ENCODE measurements at regions not wholly inside any gene's neighbourhood (a gene's known extent, or its start where the extent isn't known, plus 50 kb on each side); places are given as distances from the start of the nearest gene placed in this dataset.
"Not testable (repeated sequence)": the region's sequence is repeated elsewhere in the genome, so short reads cannot be mapped to it uniquely, and the experiment has no call there.

GRCh38 chr11:71182791-71183677, 69.3 kb downstream of the SHANK2 start:
- DNase-seq (ENCODE audit: low read depth): no peak

DNA sequence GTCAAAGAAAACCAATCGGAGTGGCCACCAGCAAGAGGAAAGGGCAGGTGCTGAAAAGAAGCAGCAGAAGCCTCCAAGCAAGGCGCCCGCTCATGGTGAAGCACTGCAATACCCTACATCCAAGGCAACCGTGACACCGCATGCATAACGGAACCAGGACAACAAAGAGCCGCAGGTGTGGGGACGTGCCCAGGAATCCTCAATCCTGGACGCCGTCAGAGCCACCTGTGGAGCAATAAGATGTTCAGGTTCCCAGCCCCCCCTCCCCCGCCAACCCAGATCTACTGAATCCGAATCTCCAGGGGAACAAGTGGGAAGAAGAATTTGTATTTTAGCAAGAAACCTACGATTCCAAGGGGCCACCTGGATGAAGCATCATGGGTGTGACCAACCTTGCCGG, 70.8 kb downstream of the SHANK2 start:
- DNase-seq (ENCODE audit: low read depth): no peak

DNA sequence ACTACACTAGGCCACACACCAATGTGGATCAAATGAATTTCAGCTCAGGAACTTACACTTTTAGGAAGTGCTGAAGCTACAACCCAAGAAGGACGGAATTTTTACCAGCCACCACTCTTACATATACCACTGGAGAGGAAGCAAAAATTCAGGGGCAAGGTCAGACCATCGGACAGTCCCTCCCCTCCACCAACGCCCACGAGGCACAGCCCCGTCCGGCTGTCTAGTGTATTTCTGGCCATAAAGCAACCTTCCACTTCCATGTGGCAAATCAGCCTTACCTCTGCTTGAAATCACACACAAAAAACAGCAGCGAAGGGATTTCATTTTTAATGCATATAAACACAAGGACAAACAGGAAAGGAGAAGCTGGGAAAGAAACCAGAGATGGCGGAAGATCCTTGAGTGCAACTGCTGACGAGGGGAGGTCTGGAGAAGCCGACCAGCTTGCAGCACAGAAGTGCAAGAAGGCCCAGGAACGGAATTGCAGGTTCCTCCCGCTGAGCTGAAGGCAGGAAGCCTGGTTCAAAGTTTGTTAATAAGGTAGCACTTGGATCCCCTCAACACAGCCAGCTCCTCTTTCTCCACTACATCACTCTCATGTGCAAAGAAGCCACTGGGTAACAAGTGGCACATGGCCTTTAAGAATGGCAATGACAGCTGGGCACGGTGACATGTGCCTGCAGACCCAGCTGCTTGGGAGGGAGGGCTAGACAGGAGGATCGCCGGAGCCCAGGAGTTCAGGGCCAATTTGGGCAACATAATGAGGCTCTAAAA, 71.5 kb downstream of the SHANK2 start:
- no peak for DNase-seq (ENCODE audit: low read depth)

DNA sequence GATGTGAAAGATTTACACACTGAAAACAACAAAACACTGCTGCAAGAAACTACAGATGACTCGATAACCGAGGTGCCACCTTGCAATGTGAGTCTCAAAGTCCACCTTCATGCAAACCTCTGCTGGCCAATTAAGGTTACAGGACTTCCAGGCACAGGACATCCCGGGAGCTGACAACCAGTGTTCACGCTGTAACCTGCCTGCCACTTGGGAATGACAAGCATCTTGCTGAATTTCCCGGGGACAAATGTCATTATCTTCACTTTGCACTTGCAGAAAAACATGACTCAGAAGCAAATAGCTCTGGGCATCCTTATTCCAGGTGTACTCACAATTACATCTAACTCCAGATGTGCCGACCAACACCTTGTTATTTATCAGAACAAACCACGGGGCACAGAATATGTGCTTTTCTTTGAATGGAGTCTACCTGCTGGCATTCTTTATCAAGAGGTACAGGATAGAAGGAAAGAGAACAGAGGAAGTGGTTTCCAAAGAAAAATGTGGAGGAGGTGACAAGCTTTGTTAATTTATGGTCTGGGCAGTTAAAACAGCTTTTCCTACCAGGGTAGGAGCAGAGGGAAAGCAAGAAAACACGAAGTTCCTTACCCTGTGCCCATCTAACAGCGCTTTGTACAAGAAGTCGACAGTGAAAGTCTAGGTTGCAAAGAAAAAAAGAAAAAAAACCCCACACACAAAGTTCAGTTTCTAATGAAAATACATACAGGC, 72.3 kb downstream of the SHANK2 start:
- no peak for DNase-seq (ENCODE audit: low read depth)

DNA sequence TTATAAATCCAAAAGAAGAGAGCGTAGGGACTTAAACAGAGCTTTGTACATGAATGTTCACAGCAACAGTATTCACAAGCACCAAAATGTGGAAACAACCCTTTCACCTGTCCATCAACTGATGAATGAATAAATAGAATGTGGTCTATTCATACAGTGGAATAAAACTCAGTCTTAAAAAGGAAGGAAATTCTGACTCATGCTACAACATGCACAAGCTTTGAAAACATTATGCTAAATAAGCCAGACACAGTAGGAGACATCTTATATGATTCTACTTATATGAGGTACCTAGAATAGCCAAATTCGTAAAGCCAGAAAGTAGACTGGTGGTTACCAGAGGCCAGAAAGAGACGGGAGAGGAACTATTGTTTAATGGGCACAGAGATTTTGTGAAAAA, 74.3 kb downstream of the SHANK2 start:
- DNase-seq (ENCODE audit: low read depth): no peak

DNA sequence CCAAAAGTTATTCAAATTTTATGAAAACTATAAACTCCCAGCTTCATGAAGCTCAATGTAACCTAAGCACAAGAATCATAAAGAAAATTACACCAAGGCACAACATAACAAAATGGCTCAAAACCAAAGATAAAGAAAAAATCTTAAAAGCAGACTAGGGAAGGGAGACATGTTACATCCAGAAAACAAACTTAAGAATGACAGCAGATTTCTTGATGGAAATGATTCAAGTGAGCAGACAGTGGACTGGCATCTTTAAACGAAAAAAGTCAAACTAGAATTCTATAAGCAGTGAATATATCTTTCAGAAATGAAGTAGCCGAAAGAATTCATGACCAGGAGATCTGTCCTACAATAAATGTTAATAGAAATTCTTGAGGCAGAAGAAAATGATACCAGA, 75.6 kb downstream of the SHANK2 start:
- no peak for DNase-seq (ENCODE audit: low read depth)

- DNase-seq (ENCODE audit: low read depth): no peak
Measured at GRCh38 chr11:71173709-71174108, 78.7 kb downstream of the SHANK2 start.

GRCh38 chr11:71172680-71173079, 79.7 kb downstream of the SHANK2 start:
- no peak for DNase-seq (ENCODE audit: low read depth)

DNA sequence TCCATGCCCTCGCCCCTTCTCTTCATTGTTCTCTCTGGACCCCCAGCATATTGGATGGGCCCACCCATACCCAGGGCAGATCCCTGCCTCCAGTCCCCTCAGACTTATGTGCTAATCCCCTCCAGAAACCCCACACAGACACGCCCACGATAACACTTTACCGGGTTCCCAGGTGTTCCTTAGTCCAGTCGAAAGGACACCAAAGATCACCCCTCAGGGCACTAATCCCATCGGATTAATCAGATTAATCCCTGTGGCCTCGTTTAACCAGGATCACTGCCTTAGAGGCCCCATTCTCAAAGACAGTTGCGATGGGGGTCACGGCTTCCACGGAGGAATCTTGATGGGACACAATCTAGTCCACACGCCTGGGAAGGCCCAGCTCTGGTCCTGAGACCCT, 80.8 kb downstream of the SHANK2 start:
- DNase-seq (ENCODE audit: low read depth): no peak

DNA sequence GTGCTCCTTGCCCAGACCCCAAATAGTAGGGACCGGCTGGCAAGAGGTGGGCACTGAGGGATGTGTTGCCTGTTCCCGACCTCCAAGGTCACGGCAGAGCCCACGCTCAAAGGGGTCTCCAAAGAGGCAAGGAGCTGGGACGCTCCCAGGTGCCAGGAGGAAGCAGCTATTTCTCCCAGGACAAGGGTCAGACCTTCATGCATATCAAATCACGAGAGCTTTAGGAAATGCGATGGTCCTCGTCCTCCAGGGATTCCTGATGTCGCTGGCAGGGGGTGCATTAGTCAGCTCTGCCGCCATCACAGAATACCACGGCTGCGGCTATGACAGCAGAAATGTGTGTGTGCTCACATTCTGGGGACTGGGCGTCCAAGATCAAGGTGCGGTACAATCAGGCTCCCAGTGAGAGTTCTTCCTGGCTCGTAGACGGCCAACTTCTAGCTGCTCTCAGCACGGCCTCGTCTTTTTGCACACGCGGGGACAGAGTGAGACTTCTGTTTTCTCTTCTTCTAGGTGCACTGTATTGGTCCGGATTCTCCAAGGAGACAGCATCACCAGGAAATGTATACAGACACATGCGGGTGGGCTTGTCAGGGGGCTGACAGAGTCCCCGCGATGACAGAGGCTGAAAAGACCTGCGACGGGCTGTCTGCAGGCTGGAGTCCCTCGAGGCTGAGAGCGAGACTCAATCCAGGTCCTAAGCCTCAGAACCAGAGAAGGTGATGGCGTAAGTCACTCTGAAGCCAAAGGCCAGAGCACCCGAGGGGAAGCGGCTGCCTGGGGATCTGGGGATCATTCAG, 81.6 kb downstream of the SHANK2 start:
- no peak for DNase-seq (ENCODE audit: low read depth)

DNA sequence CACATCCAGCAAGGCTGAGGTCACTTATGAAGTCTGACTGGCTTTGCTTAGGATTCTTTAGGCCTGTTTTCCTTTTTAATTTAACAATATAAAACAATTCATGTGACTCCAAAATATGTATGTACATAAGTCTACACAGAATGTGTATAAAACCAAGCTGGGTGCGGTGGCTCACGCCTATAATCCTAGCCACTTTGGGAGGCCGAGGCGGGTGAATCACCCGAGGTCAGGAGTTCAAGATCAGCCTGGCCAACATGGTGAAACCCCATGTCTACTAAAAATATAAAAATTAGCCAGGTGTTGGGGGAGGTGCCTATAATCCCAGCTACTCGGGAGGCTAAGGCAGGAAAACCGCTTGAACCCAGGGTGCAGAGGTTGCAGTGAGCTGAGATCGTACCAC, 83.1 kb downstream of the SHANK2 start:
- DNase-seq (ENCODE audit: low read depth): no peak

- not testable (repeated sequence) for DNase-seq (ENCODE audit: low read depth)
Measured at GRCh38 chr11:71167814-71168213, 84.6 kb downstream of the SHANK2 start.

- DNase-seq (ENCODE audit: low read depth): no peak
Measured at GRCh38 chr11:71165771-71166170, 86.6 kb downstream of the SHANK2 start.

DNA sequence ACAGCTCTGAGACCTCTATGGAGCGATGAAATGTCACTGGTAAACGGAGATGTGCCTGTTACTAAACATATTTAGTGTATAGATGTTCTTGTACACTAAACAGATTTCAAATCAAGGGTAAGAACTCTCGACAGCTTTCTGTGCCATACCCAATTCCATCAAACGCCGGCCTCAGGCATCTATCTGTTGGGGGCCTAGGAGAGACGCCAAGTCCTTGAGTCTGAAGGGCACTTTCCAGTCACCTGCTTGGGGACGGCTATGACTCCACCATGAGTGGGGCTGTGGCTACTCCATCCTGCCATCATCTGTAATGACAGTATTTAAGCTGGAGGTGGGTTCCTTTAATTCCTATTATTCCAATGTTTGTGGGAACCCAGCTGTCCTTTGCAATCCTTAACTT, 87.8 kb downstream of the SHANK2 start:
- no peak for DNase-seq (ENCODE audit: low read depth)

DNA sequence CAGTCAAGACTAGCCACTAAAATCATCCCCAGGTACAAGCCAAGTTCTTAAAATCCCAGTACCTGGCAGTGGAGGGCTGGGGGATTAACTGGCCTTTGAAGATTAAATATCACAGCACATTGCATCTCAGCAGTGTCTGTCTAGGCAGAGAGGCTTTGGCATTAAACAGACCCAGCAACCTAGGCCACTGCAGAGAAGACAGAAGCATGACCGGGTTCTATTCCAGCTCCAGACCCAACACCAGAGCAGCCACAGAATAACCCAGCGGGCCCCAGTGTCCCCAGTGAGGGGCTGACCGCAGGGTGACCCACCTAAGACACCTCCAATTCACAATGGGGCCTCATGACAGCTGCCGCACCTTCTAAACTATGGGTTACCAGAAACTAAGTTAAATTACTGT, 88.2 kb downstream of the SHANK2 start:
- no peak for DNase-seq (ENCODE audit: low read depth)

DNA sequence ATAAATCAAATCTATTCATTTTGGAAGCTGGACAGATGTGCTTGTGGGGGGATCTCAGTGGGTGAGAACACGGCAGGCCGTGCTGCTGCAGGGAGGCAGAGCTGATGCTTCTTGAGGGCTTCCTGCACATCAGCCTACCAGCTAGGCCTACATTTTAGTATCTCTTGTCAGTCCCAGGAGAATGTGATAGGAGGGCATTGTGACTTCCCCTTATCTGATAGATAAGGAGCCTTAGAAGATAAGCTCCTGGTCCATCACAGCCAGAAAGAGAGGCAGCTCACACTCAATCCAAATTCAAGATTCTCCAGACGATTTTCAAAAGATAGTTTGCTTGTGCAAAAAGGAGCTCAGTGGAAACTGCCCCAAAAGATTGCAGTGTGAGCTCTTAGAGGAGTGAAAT, 89.0 kb downstream of the SHANK2 start:
- no peak for DNase-seq (ENCODE audit: low read depth)

GRCh38 chr11:71158936-71159335, 93.4 kb downstream of the SHANK2 start:
- DNase-seq (ENCODE audit: low read depth): no peak

DNA sequence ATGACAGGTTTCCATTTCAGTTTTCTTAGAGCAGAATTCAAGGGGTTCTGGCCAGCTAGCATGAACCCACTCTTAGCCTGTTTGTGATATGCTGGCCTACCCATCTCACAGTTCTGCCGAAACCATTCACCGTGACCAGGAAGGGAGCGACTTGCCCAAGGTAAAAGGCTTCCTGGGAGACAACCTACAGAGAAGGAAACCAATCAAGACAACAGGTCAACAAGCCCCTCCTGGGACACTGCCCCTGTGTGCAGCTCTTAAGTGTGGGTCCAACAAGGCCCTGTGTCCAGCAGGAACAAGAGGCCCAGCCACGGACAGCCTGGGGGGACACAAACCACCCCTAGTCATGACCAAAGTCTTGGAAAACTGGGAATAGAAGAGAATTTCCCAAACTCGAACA, 94.7 kb downstream of the SHANK2 start:
- DNase-seq (ENCODE audit: low read depth): not testable (repeated sequence)

- no peak for DNase-seq (ENCODE audit: low read depth)
Measured at GRCh38 chr11:71156301-71156700, 96.1 kb downstream of the SHANK2 start.

DNA sequence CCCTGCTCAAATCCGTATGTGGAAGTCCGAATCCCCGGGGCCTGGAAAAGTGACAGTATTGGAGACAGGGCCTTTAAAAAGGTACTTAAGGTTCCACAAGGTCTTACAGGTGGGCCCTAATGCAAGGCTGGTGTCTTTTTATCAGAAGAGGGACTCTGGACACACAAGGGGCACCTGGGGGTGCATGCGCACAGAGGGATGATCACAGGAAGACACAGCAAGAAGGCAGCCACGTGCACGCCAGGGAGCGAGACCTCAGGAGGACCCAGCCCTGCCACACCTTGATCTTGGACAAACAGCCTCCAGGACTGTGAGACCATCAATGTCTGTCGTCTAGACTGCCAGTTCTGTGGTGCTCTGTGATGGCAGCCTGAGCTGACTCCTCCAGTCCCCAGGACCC, 96.5 kb downstream of the SHANK2 start:
- no peak for DNase-seq (ENCODE audit: low read depth)

DNA sequence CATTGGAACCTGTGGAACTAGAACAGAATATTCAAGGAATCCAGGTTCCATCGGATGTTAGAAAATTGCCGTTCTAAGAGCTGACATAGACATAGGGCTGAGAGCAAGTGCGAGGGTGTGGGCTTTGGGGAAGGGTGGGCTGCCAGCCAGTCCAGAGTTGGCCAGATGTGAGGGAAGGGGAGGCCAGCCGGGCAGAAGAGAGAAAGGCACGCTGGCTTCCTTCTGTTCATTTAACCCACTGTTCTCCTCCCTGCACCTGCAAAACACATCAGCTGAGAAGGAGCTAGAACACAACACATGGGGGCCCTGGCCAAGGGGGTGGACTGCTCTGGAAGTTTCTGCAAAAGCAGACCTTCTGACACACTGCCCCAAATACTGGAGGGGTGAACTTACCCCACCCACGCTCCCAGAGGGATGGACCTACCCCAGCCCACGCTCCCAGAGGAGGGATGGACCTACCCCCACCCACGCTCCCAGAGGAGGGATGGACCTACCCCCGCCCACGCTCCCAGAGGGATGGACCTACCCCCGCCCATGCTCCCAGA, 98.0 kb downstream of the SHANK2 start:
- DNase-seq (ENCODE audit: low read depth): no peak

Measured in HT1080 (cell line).